GM12878 (cell line): ENCODE measurements at regions not wholly inside any gene's neighbourhood (a gene's known extent, or its start where the extent isn't known, plus 50 kb on each side); places are given as distances from the start of the nearest gene placed in this dataset.

Source experiments
- ATAC-seq: fragments of 200-7000 bp; cut with Tn5 transposase; 3 replicates; pipeline ENCODE4 v1.9.1; 2020; ENCODE audit warnings: mild to moderate bottlenecking, moderate library complexity
- BruUV-seq: library from RNA; stranded (reverse); fragments of 400-500 nt; replicated peaks from 2 replicates; lab custom pipeline; 2021; lab: Mats Ljungman, UMichigan
- CTCF ChIA-PET: fragments of 300-600 bp; sonication (Branson Sonifier 250); formaldehyde crosslinking; extraction: SDS; loops from one replicate; lab custom pipeline; 2021; ENCODE audit warnings: inconsistent platforms; lab: Yijun Ruan, JAX
- POLR2A ChIA-PET: fragments of 350-600 bp; formaldehyde crosslinking; extraction: SDS; loops from one replicate; lab custom pipeline; 2021; ENCODE audit warnings: inconsistent platforms; lab: Charles Lee
- RAD21 ChIA-PET: fragments of 300-600 bp; sonication (Branson Sonifier 250); formaldehyde crosslinking; loops from one replicate; lab custom pipeline; 2023; ENCODE audit warnings: antibody characterized with exemption; ENCODE audit not compliant: unreplicated experiment; lab: Charles Lee
- SMC1A ChIA-PET: fragments of 300-600 bp; sonication (Branson Sonifier 250); formaldehyde crosslinking; loops from one replicate; lab custom pipeline; 2023; ENCODE audit not compliant: unreplicated experiment, uncharacterized antibody; lab: Charles Lee
- DNase-seq: peaks from one replicate; pipeline ENCODE4 v3.0.0-alpha.2; 2011; ENCODE audit warnings: low read depth, low spot score
- FAIRE-seq: peaks from 3 replicates; lab custom pipeline; 2011; peaks lifted over from hg19 to GRCh38; lab: Jason Lieb, UNC
- H2AFZ ChIP-seq: 2 replicates; pipeline ENCODE4 v1.6.0; 2011; ENCODE audit warnings: low read depth, low read length, control low read depth; ENCODE audit not compliant: control insufficient read depth
- H3K27ac ChIP-seq: 2 replicates; pipeline ENCODE4 v1.5.1; 2011; ENCODE audit warnings: control low read depth; ENCODE audit not compliant: control insufficient read depth, insufficient read depth
- H3K27me3 ChIP-seq, 2 experiments: replicated peaks in 1 of 2; 2 replicates each; pipeline versions ENCODE4 v1.6.0 to v1.6.1; 2011; ENCODE audit warnings: low read length in 1 of 2; ENCODE audit not compliant: control insufficient read depth in 2 of 2, insufficient read depth in 2 of 2
- H3K36me3 ChIP-seq, 2 experiments: 2 replicates each; pipeline ENCODE4 v1.5.1; 2011; ENCODE audit warnings: low read length in 1 of 2; ENCODE audit not compliant: control insufficient read depth in 2 of 2, insufficient read depth in 2 of 2
- H3K4me1 ChIP-seq: 2 replicates; pipeline ENCODE4 v1.6.1; 2011; ENCODE audit warnings: mild to moderate bottlenecking, low read length, moderate library complexity, mixed read lengths; ENCODE audit not compliant: control insufficient read depth, insufficient read depth
- H3K4me2 ChIP-seq: 2 replicates; pipeline ENCODE4 v1.6.0; 2011; ENCODE audit warnings: control low read depth; ENCODE audit not compliant: control insufficient read depth, insufficient read depth
- H3K4me3 ChIP-seq: fragments of 200-600 bp; sonication (generic); 2 replicates; pipeline ENCODE4 v1.5.1; 2016
- H3K79me2 ChIP-seq: 2 replicates; pipeline ENCODE4 v1.6.0; 2011; ENCODE audit warnings: low read length; ENCODE audit not compliant: control insufficient read depth, insufficient read depth
- H3K9ac ChIP-seq: 2 replicates; pipeline ENCODE4 v1.8.0; 2011; ENCODE audit warnings: low read length, control low read depth, mixed read lengths; ENCODE audit not compliant: control insufficient read depth, insufficient read depth
- H3K9me3 ChIP-seq: replicated peaks from 3 replicates; pipeline ENCODE4 v1.5.1; 2011; ENCODE audit warnings: mild to moderate bottlenecking, low read length; ENCODE audit not compliant: control insufficient read depth, insufficient read depth
- H4K20me1 ChIP-seq: 2 replicates; pipeline ENCODE4 v1.6.0; 2011; ENCODE audit not compliant: control insufficient read depth, insufficient read depth
- STAT3 ChIP-seq: IDR thresholded peaks from 2 replicates; pipeline ENCODE4 v1.6.1; 2011; ENCODE audit warnings: low read depth, low read length, improper control_type of control experiment
- WGBS: methylation state at CpG from one replicate; pipeline ENCODE4 v1.1.6; 2016; ENCODE audit warnings: low lambda C conversion rate; ENCODE audit not compliant: insufficient replicate concordance, insufficient coverage; ENCODE audit errors: missing lambda C conversion rate; 5-methylcytosine and 5-hydroxymethylcytosine counted together
- in situ Hi-C: fragments of 300-500 bp; cut with MboI; formaldehyde crosslinking; loops from 9 replicates; pipeline ENCODE4 v1.14.3; 2018; ENCODE audit warnings: mixed read lengths
- intact Hi-C: fragments of 100-400 bp; cut with micrococcal nuclease; formaldehyde crosslinking; loops from one replicate; pipeline ENCODE4 v1.14.2; 2022; ENCODE audit not compliant: unreplicated experiment
- TF ChIP-seq, protein P1 (sequence below): fragments of 450-650 bp; IDR thresholded peaks from 2 replicates; pipeline ENCODE4 v1.6.1; 2017; ENCODE audit warnings: mild to moderate bottlenecking, moderate library complexity

- H3K4me1 ChIP-seq, result peaks cover 41% of the 10 kb centered on the region
- RAD21 ChIA-PET, result interaction anchor here (0.6 to 8.9 kb wide), 33 partner anchors 11 to 962 kb away, joined by 3 to 184 read pairs (median 5); partner anchors contain the start of gene PRDM1
- H3K9ac ChIP-seq, result no peak overlapping the region
- no peak overlapping the region for H3K4me2 ChIP-seq
- in situ Hi-C loops, result no loop called here
- peaks cover 7% of the 10 kb centered on the region; the same call in 2 of the 3 replicates for H3K9me3 ChIP-seq
- H3K79me2 ChIP-seq, result no peaks in the 10 kb centered on the region
- no peaks in the 10 kb centered on the region for H3K27me3 ChIP-seq
- H2AFZ ChIP-seq, result no peak overlapping the region
- BruUV-seq, result no TSS peak
- ATAC-seq (no peak), FAIRE-seq (no peak), DNase-seq (no peak)
- no peaks in the 10 kb centered on the region for H3K36me3 ChIP-seq
- H3K4me3 ChIP-seq, result no peak overlapping the region
- TF ChIP-seq, protein P1, sequence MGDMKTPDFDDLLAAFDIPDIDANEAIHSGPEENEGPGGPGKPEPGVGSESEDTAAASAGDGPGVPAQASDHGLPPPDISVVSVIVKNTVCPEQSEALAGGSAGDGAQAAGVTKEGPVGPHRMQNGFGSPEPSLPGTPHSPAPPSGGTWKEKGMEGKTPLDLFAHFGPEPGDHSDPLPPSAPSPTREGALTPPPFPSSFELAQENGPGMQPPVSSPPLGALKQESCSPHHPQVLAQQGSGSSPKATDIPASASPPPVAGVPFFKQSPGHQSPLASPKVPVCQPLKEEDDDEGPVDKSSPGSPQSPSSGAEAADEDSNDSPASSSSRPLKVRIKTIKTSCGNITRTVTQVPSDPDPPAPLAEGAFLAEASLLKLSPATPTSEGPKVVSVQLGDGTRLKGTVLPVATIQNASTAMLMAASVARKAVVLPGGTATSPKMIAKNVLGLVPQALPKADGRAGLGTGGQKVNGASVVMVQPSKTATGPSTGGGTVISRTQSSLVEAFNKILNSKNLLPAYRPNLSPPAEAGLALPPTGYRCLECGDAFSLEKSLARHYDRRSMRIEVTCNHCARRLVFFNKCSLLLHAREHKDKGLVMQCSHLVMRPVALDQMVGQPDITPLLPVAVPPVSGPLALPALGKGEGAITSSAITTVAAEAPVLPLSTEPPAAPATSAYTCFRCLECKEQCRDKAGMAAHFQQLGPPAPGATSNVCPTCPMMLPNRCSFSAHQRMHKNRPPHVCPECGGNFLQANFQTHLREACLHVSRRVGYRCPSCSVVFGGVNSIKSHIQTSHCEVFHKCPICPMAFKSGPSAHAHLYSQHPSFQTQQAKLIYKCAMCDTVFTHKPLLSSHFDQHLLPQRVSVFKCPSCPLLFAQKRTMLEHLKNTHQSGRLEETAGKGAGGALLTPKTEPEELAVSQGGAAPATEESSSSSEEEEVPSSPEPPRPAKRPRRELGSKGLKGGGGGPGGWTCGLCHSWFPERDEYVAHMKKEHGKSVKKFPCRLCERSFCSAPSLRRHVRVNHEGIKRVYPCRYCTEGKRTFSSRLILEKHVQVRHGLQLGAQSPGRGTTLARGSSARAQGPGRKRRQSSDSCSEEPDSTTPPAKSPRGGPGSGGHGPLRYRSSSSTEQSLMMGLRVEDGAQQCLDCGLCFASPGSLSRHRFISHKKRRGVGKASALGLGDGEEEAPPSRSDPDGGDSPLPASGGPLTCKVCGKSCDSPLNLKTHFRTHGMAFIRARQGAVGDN, result 0 out of 2 replicates have a peak, but pooled peaks have one; percentile 2
- no peak for TF ChIP-seq STAT3
- intact Hi-C loops, result loop anchor here (1.0 to 10.0 kb wide), 7 partner anchors 24 to 1039 kb away; no protein-coding TSS in a partner anchor
- 69% methylated on average over 3 of the region's 3 CpGs for WGBS
- H3K27ac ChIP-seq, result no peak overlapping the region
- CTCF ChIA-PET, result interaction anchor here (0.6 to 7.5 kb wide), 26 partner anchors 10 to 1030 kb away, joined by 3 to 112 read pairs (median 4); partner anchors contain the start of gene PRDM1
- POLR2A ChIA-PET, result interaction anchor here (0.5 to 4.9 kb wide), 12 partner anchors 10 to 604 kb away, joined by 3 to 47 read pairs (median 4); no protein-coding TSS in a partner anchor
- H4K20me1 ChIP-seq, result no peaks in the 10 kb centered on the region
- SMC1A ChIA-PET, result interaction anchor here (0.8 to 8.2 kb wide), 35 partner anchors 9 to 962 kb away, joined by 3 to 100 read pairs (median 5); partner anchors contain the start of gene PRDM1
These were observed 80.0 kb upstream of the PREP start for GRCh38 chr6:105482921-105483320.
